ENCODE measurements at regions not wholly inside any gene's neighbourhood (a gene's known extent, or its start where the extent isn't known, plus 50 kb on each side); places are given as distances from the start of the nearest gene placed in this dataset.

- TF ChIP-seq POLR2A (IDR thresholded peaks at IDR 0.05; ENCODE audit: low read length) (no peak), GATA1 (IDR thresholded peaks at IDR 0.05; ENCODE audit: low read depth, low read length) (no peak)
Measured at GRCh38 chr17:68700421-68700820, 99.3 kb upstream of the FAM20A start.

Measured in erythroblast (primary cell).